NCI-H146 (cell line): ENCODE measurements at regions not wholly inside any gene's neighbourhood (a gene's known extent, or its start where the extent isn't known, plus 50 kb on each side); places are given as distances from the start of the nearest gene placed in this dataset.

Source experiments
- DNase-seq: peaks from one replicate; lab custom pipeline; 2025; lab: John Stamatoyannopoulos, UW

DNA sequence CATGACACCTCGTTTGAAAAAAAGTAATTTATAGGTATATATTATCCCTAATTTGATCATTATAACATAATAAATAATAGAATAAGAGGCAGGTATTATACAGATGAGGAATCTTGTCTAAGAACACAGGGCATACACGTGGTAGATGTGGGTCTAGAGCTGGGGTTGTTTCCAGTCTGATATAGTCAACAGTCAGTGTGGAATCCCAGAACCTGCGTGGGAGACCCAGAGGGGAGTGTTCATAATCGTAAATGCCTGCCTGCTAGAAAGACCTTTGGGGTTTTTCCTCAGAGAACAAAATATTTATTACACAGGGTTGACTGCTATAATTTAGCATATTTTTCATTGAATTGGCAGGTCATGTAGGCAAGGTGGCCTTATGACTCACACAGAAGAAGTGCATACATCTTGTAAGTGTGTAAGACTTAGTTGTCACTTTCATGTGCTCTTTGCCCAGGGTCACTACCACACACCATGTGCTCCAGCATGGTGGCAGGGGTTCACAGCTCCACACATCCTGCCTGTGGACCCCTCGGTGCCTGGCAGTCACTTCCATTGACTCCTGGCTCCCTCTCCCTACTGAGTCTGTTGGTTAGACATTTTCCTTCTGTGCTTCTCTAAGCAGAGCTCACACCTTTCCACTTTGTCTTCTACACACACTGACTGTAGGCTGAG lies 94.9 kb upstream of the IKZF1 start:
- DNase-seq = no peak

DNA sequence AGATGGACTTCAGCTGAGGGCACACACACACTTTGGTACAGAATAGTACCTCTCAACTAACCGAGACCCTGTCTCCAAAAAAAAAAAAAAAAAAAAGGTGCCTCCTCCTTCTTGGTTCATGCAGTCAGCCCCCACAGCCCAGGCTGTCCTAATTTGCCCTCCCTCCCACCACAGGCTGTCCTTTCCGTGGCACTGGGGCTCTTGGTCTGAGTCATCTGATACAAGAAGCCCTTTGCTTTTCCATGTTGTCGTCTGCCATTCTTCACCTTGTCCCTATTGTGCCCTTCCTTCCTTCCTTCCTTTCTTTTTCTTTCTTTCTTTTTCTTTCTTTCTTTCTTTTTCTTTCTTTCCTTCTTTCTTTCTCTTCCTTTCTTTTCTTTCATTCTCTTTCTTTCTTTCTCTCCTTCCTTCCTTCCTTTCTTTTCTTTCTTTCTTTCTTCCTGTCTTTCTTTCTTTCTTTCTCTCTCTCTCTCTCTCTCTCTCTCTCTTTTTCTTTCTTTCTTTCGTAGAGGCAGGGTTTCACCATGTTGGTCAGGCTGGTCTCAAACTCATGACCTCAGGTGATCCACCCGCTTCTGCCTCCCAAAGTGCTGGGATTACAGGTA lies 96.0 kb upstream of the IKZF1 start:
- DNase-seq = no peak

DNA sequence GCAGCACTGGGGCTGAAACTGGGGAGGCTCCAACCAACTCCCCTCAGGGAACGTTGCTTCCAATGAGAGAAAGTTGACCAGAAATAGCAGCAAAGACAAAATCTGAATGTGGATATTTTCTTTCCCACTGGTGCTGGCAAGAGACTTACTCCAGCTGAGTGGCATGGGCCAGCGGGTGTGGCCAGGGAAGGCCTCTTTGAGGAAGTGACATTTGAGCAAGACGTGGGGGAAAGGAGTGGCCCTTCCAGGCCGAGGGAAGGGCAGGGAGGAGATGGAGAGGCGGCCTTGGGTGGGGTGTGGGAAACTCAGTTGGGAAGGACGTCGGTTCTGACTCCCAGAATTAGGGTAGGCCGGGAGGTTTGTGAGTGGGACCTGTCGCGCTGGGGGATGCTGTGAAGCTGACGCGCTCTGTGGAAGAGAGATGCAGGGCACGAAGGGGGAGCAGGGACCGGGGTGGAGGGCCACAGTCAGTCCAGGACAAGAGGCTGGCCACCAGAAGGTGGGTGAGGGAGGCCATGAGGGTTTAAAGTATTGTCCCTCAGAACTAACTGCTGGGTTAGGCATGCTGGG lies 96.7 kb upstream of the IKZF1 start:
- no peak for DNase-seq

DNA sequence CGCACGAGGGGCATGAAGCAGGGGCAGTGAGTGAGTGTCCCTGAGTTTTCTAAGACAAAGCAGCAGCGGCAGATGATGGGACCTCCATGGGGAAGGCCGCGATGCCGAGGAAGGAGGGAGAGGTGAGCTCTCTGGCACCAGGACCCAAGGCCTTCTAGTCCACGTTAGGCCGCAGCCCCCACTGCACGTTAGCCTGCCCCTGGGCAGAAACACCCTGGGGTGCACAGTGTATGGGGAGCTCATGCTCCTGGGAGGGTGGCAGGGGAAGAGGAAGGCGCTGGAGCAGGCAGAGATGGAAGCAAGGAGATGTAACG lies 97.3 kb upstream of the IKZF1 start:
- no peak for DNase-seq

GRCh38 chr7:50206453-50207250 lies 97.9 kb upstream of the IKZF1 start:
- no peak for DNase-seq

DNA sequence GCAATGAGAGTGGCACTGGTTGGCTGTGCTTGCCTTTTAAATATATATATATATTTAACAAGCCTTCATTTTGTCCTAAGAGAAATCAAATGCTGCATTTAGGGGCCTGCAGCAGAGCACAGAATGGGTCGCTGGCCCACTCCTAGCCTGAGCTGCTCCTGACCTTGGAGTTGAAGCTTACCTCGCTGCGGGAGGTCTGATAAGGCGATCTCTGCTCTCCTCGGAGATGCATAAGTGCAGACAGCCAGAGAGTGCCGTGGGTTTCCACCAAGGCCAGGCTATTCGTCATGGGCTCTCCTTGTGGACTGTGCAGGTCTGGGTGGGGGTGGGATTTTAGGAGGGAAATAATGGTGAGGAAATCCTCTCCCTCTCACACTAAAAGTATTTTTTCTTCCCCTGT lies 99.5 kb upstream of the IKZF1 start:
- DNase-seq = peak; percentile 12

DNA sequence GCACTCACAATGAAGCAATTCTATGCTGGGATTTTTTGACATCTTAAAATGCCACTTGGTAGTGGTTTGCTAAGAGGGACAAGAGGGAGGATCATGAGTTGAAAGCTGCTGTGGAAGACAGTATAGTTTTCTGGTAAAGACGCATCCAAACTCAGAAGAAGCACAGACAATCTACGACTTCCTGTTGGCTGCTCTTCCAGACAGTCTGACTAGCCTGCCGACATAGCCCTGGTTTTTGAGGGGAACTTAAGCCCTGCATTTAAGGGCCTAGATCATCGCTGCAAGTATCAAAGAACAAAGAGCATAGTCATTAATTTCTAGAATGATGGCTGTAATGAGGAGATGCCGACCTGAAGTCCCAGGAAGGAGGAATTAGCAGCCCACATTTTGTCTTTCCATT lies 99.9 kb upstream of the IKZF1 start:
- DNase-seq = no peak

DNA sequence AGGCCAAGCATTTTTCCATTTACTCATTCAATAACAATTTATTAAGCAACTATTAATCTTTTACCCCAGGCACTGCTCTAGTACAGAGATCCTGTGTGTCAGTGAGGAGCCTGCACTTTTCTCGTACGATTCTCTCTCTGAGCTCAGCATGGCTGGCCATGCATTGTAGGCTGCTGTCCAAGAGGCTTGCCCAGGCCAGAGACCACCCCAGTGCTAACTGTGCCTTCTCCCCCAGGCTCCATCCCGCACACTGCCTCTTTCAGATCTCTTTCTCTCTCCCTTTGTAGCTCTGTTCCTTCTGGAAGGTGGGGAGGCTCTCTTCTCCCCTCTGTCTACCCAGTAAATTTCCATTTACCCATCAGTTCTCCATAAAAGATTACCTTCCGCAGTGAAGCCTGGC lies 101.0 kb upstream of the IKZF1 start:
- no peak for DNase-seq

GRCh38 chr7:50202052-50202555 lies 102.4 kb upstream of the IKZF1 start:
- DNase-seq = no peak

DNA sequence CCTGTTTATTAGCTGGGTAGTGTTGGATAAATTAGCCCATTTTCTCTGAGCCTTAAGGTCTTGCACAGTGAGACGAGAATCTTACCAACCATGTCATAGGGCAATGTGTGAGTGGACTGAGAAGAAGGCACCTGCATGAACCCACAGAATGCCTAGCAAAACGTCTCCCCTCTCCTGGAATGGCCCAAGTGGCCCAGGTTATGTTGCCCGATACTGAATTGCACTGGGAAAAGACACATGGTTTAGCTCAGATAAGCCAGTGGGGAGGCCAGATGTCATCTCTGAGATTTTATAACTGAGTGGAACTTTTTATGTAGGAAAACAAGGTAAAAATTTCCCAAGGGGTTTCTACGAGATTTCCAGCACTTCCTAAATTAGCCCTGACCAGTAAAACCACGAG lies 104.7 kb upstream of the IKZF1 start:
- DNase-seq = no peak

GRCh38 chr7:50197549-50197948 lies 104.5 kb upstream of the ZPBP start:
- DNase-seq = no peak

- no peak for DNase-seq
Observed at GRCh38 chr7:50196719-50197118, 103.7 kb upstream of the ZPBP start.

DNA sequence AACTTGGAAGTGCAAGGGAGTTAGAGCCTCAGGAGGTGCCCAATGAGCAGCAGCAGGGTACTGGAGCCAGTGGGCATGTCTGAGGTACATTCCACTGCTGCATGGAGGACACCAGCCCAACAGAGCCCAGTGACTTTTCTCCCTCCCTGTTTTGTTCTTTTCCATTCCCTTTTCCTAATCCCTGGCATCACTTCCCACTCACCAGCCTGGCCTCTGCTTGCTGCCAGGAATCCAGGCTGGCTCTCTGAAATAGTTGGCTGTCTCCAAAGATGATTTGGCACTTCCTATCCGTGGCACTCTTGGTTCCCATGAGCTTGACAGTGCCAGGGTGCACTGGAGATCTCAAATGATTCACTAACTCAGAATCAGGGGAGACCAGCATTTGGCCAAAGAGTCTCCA lies 97.7 kb upstream of the ZPBP start:
- no peak for DNase-seq

DNA sequence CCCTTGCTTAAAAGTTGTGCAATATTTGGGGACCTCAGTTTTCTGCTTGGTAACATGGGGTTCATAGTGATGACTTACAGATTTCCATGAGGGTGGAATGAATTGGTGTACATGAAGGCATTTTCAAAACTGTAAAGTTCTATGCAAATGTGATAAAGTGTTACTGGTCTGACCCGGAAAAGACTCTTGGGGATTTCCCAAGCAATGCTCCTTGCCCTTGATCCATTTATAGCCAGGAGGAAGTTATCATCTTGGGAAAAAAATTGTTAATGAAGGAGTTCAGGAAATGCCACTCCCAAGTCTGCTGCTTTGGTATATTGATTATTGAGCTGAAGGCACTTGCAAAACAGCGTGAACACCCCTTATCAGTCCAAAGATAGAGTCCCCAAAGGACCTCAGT lies 96.3 kb upstream of the ZPBP start:
- no peak for DNase-seq

DNA sequence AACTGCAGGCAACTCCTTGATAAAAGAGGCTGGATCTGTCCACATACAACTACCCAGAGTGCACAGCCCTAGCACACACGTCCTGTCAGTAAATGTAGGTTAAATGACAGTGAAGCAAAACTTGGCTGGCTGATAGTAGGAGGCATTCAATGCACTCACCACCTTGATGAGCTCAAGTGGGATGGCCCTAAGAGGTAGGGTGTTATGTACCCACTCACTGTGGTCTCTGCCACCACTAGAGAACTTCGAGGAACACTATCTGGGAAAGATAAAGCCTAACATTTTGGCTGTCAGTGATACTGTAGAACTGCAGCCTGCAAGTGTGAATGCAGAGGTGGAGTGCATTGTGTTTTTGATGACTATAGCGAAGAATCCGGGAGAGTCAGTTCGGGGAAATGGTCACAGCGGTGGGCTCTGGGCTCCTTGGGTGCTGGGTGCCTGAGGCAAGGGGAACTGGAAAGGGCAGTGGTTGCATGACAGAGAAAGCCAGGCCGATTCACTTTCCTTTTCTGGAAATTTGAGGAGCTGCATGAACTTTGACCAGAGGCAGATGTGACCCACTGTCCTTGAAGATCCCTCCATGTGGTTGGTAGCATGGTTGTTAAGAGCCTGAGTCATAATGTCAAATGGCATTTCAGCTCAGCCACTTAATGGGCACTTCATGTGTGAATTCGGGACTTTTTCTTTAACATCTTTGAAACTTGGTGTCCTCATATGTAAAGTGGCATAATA lies 93.1 kb upstream of the ZPBP start:
- no peak for DNase-seq

DNA sequence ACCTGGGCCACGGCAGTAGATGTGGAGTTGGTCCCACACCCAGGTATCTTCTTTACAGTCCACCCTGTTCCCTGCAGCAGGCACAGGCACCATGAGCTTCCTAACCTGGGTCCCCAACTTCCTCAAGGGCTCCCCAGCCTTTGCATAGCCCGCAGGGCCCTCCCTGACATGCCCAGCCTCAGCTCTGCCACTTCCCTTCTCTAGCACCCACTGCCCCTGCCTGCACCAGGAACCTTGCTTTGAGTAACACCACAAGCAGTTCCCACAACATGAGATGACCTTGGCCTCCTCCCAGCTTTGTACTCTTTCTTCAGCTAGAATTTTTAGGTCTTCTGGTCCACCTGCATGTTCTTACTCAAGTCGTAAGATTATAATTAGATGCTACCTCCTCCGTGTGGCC lies 92.2 kb upstream of the ZPBP start:
- no peak for DNase-seq

DNA sequence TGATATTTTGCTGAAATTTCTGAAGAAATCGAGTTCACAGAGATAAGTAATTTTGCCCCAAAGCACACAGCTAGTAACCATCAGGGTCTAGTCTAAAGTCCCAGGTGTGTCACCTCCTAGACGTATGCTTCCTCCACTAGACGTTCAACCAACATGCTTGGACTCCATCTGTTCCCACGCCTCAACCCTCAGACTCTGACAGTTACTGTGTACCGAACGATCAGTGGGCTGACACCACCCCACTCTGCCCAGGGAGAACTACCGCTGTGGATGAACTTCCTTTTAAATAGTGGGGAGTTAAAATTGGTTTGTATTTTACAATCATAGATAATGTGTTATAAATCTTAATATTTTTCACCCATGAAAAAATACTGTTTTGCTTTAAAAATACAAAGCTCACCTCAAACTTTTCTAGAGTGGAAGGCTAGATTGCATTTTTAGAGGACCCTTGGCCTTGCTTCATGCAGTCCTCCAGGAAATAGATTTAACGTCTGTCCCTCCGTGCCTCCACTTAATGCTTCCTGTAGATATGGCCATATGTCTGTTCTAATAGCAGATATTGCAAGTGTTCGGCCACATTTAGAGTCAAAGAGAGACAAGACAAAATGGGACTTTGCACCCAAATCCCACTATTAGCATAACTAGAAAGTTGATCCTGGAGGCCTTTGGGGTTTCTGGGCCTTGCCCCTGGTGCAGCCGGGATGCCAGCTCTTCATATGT lies 91.4 kb upstream of the ZPBP start:
- no peak for DNase-seq

DNA sequence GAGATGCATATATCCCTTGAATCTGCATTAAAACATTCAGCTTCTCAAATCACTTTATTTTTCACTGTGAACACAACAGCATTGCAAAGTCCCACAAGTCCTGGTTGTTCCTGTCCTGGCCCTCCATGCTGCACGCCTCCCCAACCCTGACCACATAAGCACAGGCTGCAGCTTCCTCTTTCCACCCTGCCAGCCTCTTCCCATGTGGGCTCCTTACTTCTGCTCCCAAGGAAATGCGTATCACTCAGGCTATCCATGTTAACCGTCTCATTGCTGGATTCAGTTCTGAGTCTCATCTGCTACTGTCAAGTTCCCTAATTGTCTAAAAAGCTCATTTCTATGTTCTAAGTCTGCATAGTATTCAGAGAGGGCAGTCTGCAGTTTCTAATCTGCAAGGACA lies 89.7 kb upstream of the ZPBP start:
- no peak for DNase-seq

- DNase-seq = no peak
Observed at GRCh38 chr7:50181081-50181480, 88.0 kb upstream of the ZPBP start.

DNA sequence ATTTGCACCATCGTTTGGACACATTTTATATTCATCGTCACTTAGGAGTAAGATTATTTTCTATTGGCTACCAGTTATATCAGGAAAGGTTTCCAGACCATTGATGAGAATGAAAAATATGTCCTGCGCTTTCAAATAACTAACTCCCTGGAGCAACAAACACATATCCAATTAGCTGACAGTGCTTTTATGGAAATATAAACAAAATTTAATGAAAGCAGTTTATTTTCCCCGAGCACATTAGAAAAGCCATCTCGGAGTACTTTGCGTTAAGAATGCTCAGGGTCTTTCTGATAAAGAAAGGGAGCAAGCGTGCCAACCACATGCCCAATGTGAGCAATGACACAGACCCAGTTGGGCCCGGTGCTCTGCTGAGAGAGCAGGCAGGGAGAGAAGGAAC lies 85.1 kb upstream of the ZPBP start:
- no peak for DNase-seq

DNA sequence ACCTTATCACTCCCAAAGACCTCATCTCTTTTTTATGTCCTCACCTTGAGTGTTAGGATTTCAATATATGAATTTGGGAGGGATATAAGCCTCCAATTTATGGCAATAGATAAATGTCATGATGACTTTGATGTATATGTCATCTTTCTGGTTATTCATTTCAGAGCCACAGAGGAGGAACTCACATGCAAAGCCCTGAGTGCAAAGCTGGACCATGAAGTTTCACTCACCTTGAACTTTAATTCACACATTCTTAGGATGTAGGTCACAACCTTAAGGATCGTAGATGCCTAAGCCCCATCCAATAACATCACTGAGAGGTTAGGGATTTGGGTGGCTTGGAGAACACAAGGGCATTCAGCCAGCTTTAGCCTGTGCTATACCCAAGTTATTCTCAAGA lies 81.9 kb upstream of the ZPBP start:
- no peak for DNase-seq
